T-helper 2 cell treated with Interferon-gamma antibody and Interleukin-4, amounts not matched to agents 5 μg/mL and 100 μg/mL, for 36 hours (primary cell): ENCODE measurements at regions not wholly inside any gene's neighbourhood (a gene's known extent, or its start where the extent isn't known, plus 50 kb on each side); places are given as distances from the start of the nearest gene placed in this dataset.

ENCODE experiments used
- DNase-seq: peaks from one replicate; pipeline ENCODE4 v3.0.0; 2021; ENCODE audit warnings: low spot score
- H3K27ac Mint-ChIP-seq: one replicate; pipeline ENCODE4 v1.8.0; 2021; ENCODE audit warnings: mild to moderate bottlenecking, mixed read lengths
- H3K27me3 Mint-ChIP-seq: one replicate; pipeline ENCODE4 v1.8.0; 2021; ENCODE audit warnings: low read depth, mixed read lengths
- H3K36me3 Mint-ChIP-seq: one replicate; pipeline ENCODE4 v1.8.0; 2021; ENCODE audit warnings: low read depth, mixed read lengths
- H3K4me1 Mint-ChIP-seq: one replicate; pipeline ENCODE4 v1.8.0; 2021; ENCODE audit warnings: low read depth, mixed read lengths
- H3K4me3 Mint-ChIP-seq: one replicate; pipeline ENCODE4 v1.8.0; 2022; ENCODE audit warnings: mild to moderate bottlenecking, moderate library complexity, mixed read lengths
- H3K9me3 Mint-ChIP-seq: one replicate; pipeline ENCODE4 v1.8.0; 2021; ENCODE audit warnings: mixed read lengths

DNA sequence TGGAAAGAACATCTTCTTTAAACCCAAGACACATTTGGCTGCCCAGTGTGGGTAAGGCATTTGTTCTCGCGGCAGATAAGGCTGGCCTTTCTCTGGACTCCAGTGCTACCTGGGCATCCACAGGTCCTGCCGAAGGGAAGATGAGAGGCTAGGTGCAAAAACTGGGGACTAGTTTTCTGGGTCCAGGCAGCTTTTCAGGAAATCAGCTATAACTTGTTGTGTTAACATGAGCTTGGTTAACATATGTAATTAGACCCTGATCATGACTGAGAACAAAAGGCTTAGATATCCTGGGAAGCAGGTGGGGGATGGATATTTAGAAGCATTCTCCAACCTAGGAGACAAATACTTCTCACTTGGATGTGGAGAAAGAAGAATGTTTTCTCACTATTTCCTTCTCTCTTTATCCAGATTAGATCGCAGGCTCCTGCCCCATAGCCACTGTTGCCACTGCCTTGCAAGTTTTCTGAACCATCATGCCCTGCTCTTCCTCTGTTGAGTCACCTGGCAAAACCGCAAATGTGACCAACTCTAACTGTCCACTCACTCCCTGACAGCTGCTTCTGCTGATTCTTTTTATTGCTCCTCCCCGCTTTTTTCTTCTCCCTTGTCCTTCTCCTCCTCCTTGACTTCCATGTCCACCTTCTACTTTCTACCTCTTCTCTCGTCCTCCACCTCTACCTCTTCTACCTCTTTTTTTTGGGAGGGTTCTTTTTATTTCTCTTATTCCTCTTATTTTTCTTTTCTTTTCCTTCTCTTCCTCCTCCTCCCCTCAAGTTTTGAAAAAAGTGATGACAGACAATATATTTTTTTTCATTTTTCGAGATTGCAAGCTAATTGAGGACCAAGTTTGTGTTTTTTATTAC is 258.1 kb downstream of the UTRN start:
- Mint-ChIP-seq H3K9me3 (no peaks in the 10 kb centered on the region), H3K36me3 (peaks cover 64% of the 10 kb centered on the region), H3K27ac (no peak overlapping the region), H3K4me3 (no peak overlapping the region), H3K4me1 (peaks cover 8% of the 10 kb centered on the region), H3K27me3 (no peaks in the 10 kb centered on the region)
- DNase-seq = no peak

DNA sequence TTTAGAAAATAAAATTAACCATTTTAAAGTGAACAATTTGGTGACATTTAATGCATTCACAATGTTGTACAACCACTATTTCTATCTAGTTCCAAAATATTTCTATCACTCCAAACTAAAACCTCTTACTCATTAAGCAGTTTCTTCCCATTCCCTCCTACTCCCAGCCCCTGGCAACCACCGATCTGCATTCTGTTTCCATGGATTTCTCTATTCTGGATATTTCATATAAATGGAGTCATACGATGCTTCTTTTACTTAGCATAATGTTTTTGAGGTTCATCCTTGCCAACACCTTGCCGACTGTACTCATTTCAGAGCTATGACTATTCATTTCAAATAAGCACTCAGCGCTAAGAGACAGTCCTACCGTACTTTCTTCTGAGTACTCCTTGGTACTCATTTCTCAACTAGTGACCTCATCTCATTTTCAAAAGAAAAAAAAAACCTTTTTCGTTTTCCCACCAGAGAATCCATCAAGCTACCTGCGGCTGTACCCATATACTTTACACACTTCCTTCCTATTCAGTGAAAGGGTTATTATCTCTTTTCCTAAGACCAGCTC is 259.2 kb downstream of the UTRN start:
- no peak for DNase-seq
- Mint-ChIP-seq H3K36me3 (peaks cover 67% of the 10 kb centered on the region), H3K4me3 (no peak overlapping the region), H3K4me1 (peaks cover 8% of the 10 kb centered on the region), H3K27me3 (no peaks in the 10 kb centered on the region), H3K9me3 (no peaks in the 10 kb centered on the region), H3K27ac (peak overlapping the region; percentile 15)

DNA sequence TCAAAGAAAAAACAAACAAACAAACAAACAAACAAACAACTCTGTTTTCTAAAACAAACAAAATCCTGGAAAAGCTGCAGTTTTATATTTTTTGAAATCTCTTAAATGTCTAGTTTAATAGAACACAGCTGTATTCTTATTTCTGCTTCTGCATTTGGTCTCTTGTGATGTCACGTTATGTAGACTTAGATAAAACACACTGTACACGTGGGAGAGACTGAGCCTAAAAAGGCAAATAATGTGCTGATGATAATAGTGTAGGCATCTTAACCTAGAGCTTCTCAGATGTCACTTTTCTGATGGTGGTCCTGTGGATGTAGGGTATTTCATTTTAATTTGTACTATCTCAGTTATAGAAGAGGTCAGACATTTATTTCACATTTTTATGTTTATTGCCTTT is 261.7 kb downstream of the UTRN start:
- H3K4me3 Mint-ChIP-seq = no peak overlapping the region
- H3K36me3 Mint-ChIP-seq = peaks cover 70% of the 10 kb centered on the region
- H3K27ac Mint-ChIP-seq = no peak overlapping the region
- H3K9me3 Mint-ChIP-seq = no peaks in the 10 kb centered on the region
- no peaks in the 10 kb centered on the region for H3K27me3 Mint-ChIP-seq
- no peak for DNase-seq
- peaks cover 12% of the 10 kb centered on the region for H3K4me1 Mint-ChIP-seq

DNA sequence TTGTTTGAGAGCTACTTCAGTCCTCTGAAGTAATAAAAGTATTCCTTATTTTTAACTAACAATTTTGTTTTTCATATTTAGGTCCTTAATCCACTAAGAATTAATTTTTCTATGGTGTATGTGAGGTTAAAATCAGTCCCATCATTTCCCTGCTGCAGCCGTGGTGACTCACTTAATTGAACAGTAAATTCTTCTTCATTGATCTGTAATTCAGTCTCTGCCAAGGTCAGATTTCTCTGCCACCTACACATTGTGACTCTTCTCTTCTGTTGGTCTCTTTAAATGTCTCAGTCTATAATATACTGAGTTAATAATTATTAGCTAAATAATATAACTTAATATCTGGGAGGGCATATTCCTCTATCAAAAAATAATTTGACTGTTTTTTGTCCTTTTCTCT is 262.3 kb downstream of the UTRN start:
- Mint-ChIP-seq H3K36me3 (peaks cover 70% of the 10 kb centered on the region), H3K27ac (no peak overlapping the region)

DNA sequence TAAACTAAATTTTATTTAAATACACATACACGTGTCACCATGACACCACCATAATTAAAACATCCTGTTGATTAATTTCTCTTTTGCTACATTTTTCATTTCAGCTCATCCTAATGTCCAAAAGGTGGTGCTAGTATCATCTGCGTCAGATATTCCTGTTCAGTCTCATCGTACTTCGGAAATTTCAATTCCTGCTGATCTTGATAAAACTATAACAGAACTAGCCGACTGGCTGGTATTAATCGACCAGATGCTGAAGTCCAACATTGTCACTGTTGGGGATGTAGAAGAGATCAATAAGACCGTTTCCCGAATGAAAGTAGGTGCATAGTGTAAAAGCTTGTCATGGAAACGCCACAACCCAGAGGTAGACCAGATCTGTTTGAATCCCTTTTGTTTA is 263.4 kb downstream of the UTRN start:
- peaks cover 63% of the 10 kb centered on the region for H3K36me3 Mint-ChIP-seq

More for the DNA sequence above, 262.3 kb downstream of the UTRN start:
- H3K27me3 Mint-ChIP-seq = no peaks in the 10 kb centered on the region
- H3K9me3 Mint-ChIP-seq = no peaks in the 10 kb centered on the region
- peaks cover 9% of the 10 kb centered on the region for H3K4me1 Mint-ChIP-seq
- H3K4me3 Mint-ChIP-seq = no peak overlapping the region
- DNase-seq = no peak

DNA sequence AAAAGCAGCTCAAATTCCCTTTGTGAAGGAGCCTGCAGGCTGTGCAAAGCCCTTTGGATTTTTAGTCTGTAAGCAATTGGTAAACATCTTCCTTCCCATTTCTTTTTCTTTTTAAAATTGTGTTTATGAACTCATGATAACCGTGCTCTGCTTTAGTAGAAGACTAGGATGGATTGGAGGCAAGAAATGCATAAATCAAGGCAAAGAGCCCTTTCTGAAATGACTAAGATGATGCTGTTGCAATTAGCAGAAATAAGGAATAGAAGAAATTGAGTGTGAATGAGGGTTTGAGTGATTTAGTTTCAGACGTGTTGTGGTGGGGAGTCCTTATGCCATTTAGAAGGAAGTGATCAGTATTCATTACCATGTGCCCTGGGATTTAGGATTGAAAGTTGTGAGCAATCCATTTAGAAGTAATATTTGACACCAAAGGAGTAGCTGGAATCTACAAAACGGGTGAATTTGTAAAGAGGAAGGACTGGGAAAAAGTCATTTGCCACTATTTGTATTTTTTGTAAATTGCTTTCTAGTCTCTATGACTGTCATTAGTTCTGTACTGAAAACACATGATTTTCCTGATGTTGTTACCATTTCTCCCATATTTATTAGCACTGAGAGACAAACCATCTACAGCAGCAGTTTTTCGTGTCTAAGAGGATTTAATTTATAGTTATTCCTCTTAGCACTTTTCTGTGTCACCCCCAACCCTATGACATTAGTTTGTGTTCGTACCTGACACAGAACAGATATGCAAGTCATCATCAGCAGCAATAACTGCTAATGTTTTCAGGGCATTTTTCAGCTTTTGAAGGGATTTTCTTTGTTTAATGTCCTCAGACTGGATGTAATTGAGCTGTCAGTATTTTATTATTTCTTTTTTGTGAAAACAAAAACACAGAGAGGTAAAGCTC is 265.0 kb downstream of the UTRN start:
- peaks cover 1% of the 10 kb centered on the region for H3K9me3 Mint-ChIP-seq
- peaks cover 60% of the 10 kb centered on the region for H3K36me3 Mint-ChIP-seq
- no peak overlapping the region for H3K27ac Mint-ChIP-seq
- no peaks in the 10 kb centered on the region for H3K27me3 Mint-ChIP-seq
- peaks cover 6% of the 10 kb centered on the region for H3K4me1 Mint-ChIP-seq
- H3K4me3 Mint-ChIP-seq = no peak overlapping the region
- no peak for DNase-seq

More for the DNA sequence above, 263.4 kb downstream of the UTRN start:
- Mint-ChIP-seq H3K27me3 (no peaks in the 10 kb centered on the region), H3K4me1 (peaks cover 6% of the 10 kb centered on the region), H3K4me3 (no peak overlapping the region), H3K27ac (no peak overlapping the region), H3K9me3 (no peaks in the 10 kb centered on the region)
- DNase-seq = no peak

DNA sequence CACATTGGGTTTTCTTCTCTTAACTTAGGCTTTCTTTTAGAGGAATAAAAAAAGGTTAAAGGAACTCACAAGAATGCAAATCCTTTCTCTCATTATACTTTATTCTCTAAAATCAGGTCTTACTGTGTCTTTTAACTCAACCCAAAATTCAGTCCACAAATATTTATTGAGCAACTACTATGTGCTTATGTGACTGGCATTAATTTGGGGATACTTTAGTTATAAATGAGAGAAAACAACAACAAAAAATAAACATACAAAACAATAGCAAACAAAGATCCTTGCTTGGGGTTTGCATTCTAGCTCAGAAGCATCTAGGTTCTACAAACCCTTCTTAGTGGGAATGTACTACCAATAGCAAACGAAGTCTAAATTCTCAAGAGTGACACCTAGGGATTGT is 266.2 kb downstream of the UTRN start:
- peaks cover 7% of the 10 kb centered on the region for H3K4me1 Mint-ChIP-seq
- no peak for DNase-seq
- no peaks in the 10 kb centered on the region for H3K27me3 Mint-ChIP-seq
- H3K27ac Mint-ChIP-seq = no peak overlapping the region
- peaks cover 67% of the 10 kb centered on the region for H3K36me3 Mint-ChIP-seq
- H3K9me3 Mint-ChIP-seq = peaks cover 7% of the 10 kb centered on the region
- H3K4me3 Mint-ChIP-seq = no peak overlapping the region

DNA sequence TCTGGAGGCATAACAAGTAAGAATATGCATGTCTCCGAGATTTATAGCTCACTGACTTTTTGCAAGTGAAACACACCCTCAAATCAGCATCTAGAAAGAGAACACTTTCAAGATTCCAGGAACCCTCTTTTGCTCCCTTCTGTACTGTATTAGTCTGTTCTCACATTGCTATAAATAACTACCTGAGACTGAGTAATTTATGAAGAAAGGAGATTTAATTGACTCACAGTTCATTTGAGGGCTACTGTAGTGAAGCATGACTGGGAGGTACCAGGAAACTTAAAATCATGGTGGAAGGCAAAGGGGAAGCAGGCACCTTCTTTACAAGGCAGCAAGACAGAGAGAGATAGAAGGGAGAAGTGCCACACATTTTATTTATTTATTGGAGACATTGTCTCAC is 269.9 kb downstream of the UTRN start:
- Mint-ChIP-seq H3K27me3 (no peaks in the 10 kb centered on the region), H3K36me3 (peaks cover 64% of the 10 kb centered on the region), H3K4me3 (no peak overlapping the region), H3K27ac (peak overlapping the region; percentile 41), H3K9me3 (peaks cover 7% of the 10 kb centered on the region), H3K4me1 (peaks cover 24% of the 10 kb centered on the region)
- DNase-seq = no peak

DNA sequence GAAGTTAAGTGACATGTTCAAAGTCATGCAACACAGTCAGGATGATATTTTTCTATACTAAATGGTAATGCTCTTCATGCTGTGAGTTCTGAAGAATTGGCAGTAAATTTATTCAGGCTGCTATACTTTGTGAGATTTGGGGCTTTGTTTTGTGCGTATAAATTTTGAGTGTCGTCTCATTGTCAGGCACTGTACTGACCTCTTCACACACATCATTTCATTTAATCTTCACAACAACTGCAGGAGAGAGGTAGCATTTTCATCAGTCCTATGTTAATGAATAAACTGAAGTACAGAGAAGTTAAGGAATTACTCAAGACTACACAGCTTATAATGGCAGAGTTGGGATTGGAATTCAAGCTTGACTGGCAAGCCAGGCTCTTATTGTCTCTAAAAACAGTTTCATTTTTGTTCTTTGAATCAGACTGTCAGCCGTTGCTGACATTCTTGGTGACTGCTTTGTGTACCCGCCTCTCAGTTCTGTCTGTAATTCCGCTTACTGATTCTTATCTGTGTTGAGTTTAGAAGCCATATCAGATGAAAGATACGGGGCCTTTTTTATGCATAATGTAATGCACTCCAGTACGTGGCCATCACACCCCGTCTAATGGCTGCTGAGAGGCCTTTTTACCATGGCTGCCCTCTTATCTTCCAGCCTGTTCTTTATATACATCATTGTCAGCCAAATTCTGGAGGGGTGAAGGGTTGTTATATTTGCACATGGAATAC is 274.9 kb downstream of the UTRN start:
- Mint-ChIP-seq H3K27me3 (no peaks in the 10 kb centered on the region), H3K4me1 (peaks cover 34% of the 10 kb centered on the region), H3K4me3 (peak overlapping the region; percentile 73), H3K36me3 (peaks cover 40% of the 10 kb centered on the region), H3K9me3 (peaks cover 6% of the 10 kb centered on the region), H3K27ac (peak overlapping the region; percentile 93)
- DNase-seq = peak; percentile 70

DNA sequence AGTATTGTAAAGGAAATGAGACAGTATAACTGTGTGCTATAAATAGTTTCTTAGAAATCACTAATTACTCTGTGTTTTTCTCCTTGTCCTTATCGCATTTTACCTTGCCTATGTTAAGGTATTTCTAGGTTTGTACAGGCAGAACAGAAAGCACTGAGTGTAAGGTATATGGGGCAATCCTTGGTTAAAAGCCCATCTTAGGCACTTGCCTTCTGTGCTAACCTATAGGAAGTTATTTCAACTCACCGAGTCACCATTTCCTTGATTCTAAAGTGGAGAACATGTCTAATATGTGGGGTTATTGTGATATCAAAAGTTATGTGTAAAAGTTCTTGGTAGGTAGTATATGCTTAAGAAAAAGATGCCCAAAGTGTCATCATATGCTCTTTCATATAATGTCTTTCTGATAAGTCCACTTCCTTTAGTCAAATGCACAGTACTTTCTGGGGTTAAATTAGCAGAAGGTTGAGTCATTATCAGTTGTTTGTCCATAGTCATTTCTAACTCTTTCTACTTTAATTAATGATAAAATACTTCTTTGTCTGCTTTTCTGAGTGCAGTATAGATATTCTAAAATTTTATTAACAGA is 276.4 kb downstream of the UTRN start:
- H3K4me3 Mint-ChIP-seq = peak overlapping the region; percentile 27
- H3K4me1 Mint-ChIP-seq = peaks cover 31% of the 10 kb centered on the region
- no peaks in the 10 kb centered on the region for H3K27me3 Mint-ChIP-seq
- peak overlapping the region; percentile 64 for H3K27ac Mint-ChIP-seq
- H3K36me3 Mint-ChIP-seq = peaks cover 26% of the 10 kb centered on the region
- no peak for DNase-seq
- no peaks in the 10 kb centered on the region for H3K9me3 Mint-ChIP-seq

DNA sequence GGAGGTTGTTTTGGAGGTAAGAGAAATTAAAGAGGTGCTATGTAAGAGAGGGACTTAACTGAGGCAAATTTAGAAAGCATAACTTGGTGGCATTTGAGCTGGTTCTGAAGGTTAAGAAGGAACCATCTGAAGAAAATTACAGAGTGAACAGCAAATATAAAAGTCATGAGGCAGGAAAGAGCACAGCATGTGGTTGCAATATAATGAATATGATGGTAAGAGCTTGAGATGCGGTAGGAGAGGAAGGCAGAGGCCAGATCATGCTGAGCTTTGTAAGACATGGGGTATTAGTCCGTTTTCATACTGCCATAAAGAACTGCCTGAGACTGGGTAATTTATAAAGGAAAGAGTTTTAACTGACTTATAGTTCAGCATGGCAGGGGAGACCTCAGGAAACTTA is 279.1 kb downstream of the UTRN start:
- no peak for DNase-seq
- H3K27me3 Mint-ChIP-seq = no peaks in the 10 kb centered on the region
- H3K4me3 Mint-ChIP-seq = no peak overlapping the region
- peaks cover 22% of the 10 kb centered on the region for H3K4me1 Mint-ChIP-seq
- no peak overlapping the region for H3K27ac Mint-ChIP-seq
- H3K36me3 Mint-ChIP-seq = peaks cover 19% of the 10 kb centered on the region
- no peaks in the 10 kb centered on the region for H3K9me3 Mint-ChIP-seq

DNA sequence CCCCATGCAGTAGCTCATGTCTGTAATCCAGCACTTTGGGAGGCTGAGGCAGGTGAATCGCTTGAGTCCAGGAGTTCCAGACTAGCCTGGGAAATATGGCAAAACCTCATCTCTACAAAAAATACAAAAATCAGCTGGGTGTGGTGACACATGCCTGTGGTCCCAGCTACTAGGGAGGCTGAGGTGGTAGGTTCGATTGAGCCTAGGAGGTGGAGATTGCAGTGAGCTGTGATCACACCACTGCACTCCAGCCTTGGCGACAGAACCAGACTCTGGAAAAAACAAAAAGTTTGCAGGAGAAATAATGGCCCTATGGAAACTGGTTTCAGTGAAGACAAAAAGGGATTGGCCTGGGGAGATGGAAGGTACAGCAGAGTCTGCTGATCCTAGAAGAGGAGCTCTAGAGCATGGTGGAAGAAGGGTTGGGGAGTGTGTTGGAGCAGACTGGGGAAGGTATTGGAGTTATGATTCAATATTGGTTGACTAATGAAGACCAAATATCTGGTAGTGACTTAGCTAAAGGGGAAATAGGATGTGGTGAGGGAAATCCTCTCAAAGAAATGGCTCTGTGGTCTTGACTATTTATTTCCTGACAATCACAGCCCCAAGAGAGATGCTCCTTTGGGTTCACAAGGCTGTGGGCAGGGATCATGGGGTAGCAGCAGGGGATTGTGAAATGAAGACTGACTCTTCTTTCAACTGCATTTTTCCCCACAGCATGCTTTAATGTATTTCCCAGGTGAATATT is 281.9 kb downstream of the UTRN start:
- H3K4me1 Mint-ChIP-seq = peaks cover 8% of the 10 kb centered on the region

DNA sequence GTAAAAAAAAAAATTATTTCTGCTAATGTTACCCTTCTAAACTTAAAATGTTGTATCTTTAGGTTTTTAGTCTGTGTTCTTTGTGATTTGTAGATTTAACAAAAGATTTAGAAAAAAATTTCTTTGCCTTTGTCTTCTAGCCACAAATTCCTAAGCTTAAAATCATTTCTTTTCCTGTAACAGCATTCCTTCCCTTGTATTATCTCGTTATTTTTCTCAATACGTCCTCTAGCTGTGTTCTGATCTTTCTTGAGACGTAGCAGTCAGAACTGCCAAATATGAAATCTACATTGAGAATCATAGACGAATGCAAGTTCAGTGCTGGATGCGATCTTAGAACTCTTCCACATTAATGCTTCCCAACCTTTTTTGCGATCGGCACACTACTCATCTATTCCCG is 283.1 kb downstream of the UTRN start:
- no peak for DNase-seq
- Mint-ChIP-seq H3K27me3 (no peaks in the 10 kb centered on the region), H3K27ac (no peak overlapping the region), H3K36me3 (peaks cover 31% of the 10 kb centered on the region), H3K4me1 (peaks cover 5% of the 10 kb centered on the region), H3K4me3 (no peak overlapping the region), H3K9me3 (no peaks in the 10 kb centered on the region)

More for the DNA sequence above, 281.9 kb downstream of the UTRN start:
- no peak for DNase-seq
- Mint-ChIP-seq H3K9me3 (no peaks in the 10 kb centered on the region), H3K27ac (no peak overlapping the region), H3K36me3 (peaks cover 29% of the 10 kb centered on the region), H3K27me3 (no peaks in the 10 kb centered on the region), H3K4me3 (no peak overlapping the region)
